ENCODE measurements at regions not wholly inside any gene's neighbourhood (a gene's known extent, or its start where the extent isn't known, plus 50 kb on each side); places are given as distances from the start of the nearest gene placed in this dataset.
A peak's percentile ranks its signal among the peaks of the same experiment; 100 is the strongest.

GRCh38 chr13:29676535-29676934, 81.0 kb upstream of the SLC7A1 start:
- TF ChIP-seq CTCF (IDR thresholded peaks at IDR 0.05; ENCODE audit: insufficient read depth, low read length), result no peak
- no peak overlapping the region for H3K4me3 ChIP-seq (ENCODE audit: low read depth, low read length)
- peak; percentile 57 for DNase-seq (ENCODE audit: low read depth)

GRCh38 chr13:29674532-29674931, 79.0 kb upstream of the SLC7A1 start:
- no peak overlapping the region for H3K4me3 ChIP-seq (ENCODE audit: low read depth, low read length)
- peak; percentile 30 for DNase-seq (ENCODE audit: low read depth)
- TF ChIP-seq CTCF (IDR thresholded peaks at IDR 0.05; ENCODE audit: insufficient read depth, low read length), result no peak

- DNase-seq (ENCODE audit: low read depth), result no peak
- no peak for TF ChIP-seq CTCF (IDR thresholded peaks at IDR 0.05; ENCODE audit: insufficient read depth, low read length)
- no peak overlapping the region for H3K4me3 ChIP-seq (ENCODE audit: low read depth, low read length)
Measured at GRCh38 chr13:29664591-29664990, 69.1 kb upstream of the SLC7A1 start.

- no peak for TF ChIP-seq CTCF (IDR thresholded peaks at IDR 0.05; ENCODE audit: insufficient read depth, low read length)
- no peak overlapping the region for H3K4me3 ChIP-seq (ENCODE audit: low read depth, low read length)
- DNase-seq (ENCODE audit: low read depth), result peak; percentile 86
Measured at GRCh38 chr13:29654843-29655547, 59.5 kb upstream of the SLC7A1 start.

GRCh38 chr13:29654384-29654783, 58.9 kb upstream of the SLC7A1 start:
- peak; percentile 2 for DNase-seq (ENCODE audit: low read depth)
- no peak for TF ChIP-seq CTCF (IDR thresholded peaks at IDR 0.05; ENCODE audit: insufficient read depth, low read length)
- no peak overlapping the region for H3K4me3 ChIP-seq (ENCODE audit: low read depth, low read length)

GRCh38 chr13:29648760-29649159, 53.3 kb upstream of the SLC7A1 start:
- H3K4me3 ChIP-seq (ENCODE audit: low read depth, low read length), result no peak overlapping the region
- TF ChIP-seq CTCF (IDR thresholded peaks at IDR 0.05; ENCODE audit: insufficient read depth, low read length), result no peak
- no peak for DNase-seq (ENCODE audit: low read depth)
